HG03575 (cell line): ENCODE measurements at regions not wholly inside any gene's neighbourhood (a gene's known extent, or its start where the extent isn't known, plus 50 kb on each side); places are given as distances from the start of the nearest gene placed in this dataset.

ENCODE experiments used
- ATAC-seq: cut with Tn5 transposase; IDR thresholded peaks from one replicate; pipeline ENCODE4 v1.9.1; 2021; ENCODE audit not compliant: unreplicated experiment, insufficient number of reproducible peaks, low FRiP score; ENCODE audit errors: extremely low read depth

DNA sequence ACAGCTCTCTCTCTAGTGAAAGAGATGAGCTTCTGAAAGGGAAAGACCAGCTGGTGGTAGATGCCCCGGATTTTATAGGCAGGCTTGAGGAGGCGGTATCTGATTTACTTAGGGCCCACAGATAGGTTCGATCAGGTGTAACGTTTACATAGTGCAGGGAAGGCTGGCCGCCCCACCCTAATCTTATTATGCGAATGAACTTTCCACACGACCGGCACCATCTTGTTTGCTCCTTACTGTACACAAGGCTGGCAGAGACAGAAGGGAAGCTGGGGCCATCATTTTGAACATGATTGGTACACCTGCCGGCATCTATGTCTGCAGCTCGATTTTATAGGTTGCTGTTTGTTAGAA, 212.0 kb upstream of the JARID2 start:
- no peak for ATAC-seq

DNA sequence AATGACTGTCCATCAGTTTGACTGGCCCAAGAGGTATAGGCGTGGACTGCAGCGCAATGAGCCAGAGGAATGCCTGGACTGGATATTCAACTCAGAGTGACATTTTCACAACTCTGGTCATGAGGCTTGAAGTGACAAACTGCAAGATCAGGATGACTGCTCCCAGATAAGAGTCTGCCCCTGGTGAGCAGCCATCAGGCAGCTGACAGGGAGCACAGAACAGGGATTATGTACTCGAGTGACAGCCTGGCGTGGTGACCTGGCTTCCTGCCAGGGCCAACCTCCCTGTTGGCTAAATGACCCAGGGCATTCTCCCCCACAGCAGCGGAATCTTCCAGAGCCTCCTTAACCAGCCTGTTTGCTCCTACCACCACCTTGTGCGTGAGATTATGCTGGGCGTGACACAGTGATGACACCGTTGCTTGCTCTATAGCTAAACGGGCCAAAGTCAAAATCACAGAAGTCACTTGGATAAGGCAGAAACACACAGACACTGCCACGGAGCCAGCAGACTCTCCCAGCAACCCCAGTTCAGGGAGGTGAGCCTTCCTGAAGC, 209.1 kb upstream of the JARID2 start:
- ATAC-seq, result no peak

DNA sequence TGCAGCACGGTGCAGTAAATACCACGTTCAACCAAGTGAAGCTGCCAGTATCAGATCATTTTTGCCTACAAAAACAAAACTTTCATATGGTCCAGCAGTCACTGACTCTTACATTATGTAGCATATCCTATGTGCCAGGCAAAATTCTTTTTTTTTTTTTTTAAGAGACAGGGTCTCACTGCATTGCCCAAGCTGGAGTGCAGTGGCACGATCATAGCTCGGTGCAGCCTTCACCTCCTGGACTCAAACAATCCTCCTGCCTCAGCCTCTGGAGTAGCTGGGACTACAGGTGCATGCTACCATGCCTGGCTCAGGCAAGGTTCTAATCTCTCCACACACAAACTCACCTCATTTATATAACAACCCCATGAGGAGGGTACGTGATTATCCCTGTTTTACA, 208.6 kb upstream of the JARID2 start:
- no peak for ATAC-seq

DNA sequence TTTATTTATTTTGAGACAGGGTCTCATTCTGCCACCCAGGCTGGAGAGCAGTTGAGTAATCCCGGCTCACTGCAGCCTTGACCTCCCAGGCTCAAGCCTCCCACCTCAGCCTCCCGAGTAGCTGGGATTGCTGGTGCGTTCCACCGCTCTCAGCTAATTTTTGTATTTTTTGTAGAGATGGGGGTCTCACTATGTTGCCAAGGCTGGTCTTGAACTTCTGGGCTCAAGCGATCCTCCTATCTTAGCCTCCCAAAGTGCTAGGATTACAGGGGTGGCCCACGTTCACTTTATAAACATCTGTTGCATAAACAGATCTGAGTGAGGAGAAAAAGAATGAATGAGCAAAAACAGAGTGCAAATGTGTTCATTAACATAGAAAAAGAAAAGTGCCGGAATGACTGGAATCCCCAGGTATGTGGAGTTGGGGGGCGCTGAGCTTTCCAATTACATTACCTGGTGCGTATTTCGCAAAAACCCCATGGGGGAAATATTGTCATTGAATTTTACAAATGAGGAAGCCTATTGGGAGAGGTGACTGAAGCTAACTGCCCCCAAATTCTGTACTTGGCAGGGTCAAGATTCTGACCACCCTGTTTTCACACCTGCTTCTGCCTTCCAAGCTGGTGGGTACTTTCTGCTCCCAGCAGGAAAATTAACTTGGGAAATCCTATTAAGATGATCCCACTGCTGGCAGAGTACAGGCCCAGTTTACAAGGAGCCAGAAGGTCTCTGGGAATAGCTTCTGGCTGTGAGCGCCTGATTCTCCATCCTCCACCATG, 207.7 kb upstream of the JARID2 start:
- ATAC-seq, result no peak

DNA sequence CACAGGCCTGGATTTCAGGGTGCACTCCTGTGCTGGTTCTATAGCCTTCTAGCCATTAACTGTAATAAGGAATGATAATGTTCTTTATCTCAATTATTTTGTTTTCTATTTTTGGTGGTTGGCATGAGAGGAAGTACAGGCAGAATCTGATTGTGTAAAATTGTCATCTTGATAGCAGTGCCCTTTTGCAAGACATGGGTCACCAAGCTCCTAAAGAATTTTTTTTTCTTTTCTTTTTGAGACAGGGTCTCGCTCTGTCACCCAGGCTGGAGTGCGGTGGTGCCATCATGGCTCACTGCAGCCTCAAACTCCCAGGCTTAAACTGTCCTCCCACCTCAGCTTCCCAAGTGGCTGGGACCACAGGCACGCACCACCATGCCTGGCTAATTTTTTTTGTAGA, 206.7 kb upstream of the JARID2 start:
- no peak for ATAC-seq

DNA sequence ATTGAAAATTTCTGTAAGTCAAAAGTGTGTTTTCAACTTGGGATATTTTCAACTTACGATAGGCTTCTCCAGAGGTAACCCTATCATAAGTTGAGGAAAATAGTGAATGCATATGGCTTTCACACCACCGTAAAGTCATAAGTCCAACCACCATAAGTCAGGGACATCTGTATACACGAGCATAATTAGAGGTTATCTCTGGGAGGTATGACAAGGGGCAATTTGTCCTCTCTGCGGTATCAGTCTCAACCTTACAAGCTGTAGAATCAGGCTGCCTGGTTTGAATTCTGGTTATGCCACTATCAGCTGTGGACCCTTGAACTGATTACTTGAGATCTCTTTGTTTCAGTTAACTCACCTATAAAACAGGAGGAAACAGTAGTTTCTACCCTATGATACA, 202.9 kb upstream of the JARID2 start:
- no peak for ATAC-seq

DNA sequence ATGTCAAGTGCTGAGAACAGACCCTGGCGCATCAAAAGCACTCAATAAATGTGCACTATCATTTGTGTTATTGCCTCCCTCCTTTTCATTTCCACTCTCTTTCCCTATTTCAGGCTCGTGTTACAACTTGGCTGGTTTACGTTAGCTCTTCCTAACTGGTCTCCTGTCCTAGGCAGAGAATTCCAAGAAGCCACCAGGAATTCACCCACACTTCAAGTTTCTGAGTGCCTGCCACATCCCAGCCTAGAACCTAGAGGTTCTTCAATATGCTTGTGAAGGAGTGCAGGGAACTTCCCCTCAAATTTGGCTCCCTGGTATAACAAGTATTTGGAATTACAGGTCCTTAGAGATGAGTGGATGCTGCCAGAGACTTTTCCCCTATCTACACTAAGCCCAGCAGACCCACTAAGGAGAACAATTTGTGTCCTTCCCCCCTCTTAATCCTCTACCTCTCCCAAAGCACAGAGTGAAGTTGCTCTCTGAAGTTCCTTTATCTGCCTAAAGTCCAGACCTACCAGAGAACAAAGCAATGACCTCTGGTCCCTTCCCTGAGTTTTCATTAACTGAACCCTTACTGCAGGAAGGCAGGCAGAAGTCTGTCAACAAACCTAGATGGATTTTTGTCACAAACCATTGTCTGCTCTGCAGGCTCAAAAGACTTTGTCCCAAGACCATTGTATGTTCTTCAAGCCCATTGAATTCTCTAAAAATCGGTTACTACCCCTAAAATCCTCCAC, 201.6 kb upstream of the JARID2 start:
- no peak for ATAC-seq

DNA sequence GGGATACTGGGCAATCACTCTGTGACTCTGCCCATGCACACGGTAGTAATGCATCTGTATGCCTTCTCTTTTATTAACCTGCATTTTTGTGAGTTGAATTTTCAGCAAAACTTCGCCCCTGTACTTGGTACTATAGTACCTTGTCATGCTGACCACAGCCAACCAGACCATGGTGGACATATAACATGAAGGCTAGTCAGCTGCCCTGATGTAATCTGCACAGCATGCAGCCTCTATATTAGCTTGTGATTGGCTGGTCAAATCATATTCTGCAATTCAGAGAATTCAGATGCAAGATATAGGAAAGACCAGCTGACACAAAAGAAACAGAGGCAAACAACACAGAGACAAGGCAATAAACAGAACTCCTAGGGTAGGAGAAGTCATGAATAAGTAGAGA, 200.9 kb upstream of the JARID2 start:
- no peak for ATAC-seq

DNA sequence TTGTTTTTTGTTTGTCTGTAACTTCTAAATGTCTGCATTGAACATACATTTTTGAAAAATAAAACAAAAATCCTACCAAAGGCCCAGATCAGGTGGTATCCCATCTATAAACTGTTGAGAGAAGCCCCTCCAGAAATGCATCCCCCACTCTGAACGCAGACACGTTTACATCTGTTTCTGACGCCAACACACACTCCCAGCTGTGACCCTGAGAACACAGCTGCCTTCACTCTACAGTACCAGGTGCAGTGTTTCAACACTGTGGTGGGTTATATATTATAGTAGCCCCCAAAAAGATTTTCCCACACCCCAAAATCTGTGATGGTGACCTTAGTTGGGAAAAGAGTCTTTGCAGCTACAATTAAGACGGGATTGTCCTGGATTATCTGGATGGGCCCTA, 199.1 kb upstream of the JARID2 start:
- no peak for ATAC-seq

DNA sequence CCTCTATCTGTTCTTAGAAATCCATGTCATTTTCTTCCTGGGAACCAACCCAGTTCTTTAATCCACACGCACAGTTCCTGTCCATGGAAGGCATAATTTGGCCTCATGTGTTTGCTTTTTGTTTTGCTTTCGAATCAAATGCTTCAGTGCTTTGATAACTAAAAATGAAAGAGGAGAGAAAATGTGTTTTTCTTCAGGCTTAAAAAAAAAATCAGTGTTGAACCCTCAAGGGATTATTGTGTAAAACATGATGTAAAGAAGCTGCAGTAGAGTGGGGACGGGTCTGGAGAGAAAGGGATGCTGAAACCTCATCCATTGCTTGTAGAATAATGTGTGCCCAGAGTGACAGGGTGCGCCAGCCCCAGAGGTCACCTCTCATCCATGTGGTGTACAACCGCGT, 197.5 kb upstream of the JARID2 start:
- no peak for ATAC-seq

DNA sequence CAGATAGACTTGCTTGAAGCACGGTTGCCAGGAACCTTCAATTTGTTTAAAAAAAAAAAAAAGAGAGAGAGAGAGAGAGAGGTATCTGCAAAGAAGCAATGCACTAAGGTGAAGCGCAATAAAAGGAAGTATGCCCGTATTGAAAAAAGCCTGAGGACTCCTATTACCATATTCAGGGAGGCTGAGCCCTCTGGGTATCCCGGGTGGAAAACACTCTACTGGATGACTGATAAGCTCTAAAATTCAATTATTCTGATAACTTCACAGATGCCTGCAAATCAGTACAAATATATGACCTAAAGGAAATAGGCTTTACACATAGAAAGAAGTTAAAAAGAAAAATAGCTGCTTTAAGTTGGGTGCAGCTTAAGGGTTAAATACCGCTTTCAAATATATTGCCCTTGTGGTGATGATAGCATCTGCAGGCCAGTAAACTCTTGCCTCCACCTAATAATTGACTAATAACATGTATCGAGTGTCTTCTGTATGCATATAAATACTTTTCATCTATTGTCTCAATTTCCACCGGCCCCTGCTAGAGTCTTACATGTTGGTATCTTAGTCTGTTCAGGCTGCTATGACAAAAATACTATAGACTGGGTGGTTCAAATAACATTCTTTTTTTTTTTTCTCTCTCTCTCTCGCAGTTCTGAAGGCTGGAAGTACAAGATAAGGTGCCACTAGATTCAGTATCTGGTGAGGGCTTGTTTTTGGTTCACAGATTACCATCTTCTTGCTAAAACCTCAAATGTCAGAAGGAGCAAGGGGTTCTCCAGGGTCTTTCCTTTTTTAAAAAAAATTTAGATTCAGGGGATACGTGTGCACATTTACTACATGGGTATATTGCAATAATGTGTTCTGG, 187.4 kb upstream of the JARID2 start:
- no peak for ATAC-seq

DNA sequence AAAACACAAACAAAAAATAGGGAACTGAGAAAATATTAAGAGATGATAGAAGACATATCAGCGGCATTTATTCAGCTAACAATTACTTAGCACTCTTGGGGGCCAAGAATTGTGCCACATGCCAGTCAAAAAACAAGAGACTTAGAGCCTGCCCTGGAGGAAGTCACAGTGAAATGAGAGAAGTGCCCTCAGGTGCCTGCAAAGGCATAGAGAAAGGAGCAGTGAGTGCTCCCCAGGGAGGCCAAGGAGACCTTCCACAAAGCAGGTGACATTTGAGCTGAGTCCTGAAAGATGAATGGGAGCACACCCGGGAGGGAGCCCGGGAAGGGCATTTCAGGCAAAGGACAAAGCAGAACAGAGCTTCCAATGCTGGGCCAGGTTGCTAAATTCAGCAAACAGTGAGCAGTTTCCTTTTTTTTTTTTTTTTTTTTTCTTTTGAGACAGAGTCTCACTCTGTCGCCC, 184.7 kb upstream of the JARID2 start:
- ATAC-seq, result no peak

DNA sequence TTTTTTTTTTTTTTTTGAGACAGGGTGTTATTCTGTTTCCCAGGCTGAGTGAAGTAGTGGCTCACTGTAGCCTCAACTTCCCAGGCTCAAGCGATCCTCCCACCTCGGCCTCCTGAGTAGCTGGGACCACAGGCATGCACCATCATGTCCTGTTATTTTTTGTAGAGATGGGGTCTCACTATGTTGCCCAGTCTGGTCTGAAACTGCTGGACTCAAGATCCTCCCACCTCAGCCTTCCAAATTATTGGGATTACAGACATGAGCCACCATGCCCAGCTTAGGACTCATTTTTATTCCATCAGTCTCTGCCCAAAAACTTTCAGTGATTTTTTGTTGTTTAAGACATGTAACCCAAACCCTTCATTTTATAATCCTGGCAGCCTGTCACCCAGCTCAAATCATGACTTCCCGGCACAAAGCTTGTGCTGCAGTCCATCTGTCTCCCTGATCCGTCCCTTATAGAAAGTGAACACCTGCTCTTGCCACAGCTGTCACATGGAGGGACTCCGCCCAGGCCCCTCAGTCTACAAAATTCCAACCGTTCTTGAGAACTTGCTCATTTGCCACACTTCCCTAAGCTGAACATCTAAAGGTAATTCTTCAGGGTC, 183.9 kb upstream of the JARID2 start:
- ATAC-seq, result no peak

DNA sequence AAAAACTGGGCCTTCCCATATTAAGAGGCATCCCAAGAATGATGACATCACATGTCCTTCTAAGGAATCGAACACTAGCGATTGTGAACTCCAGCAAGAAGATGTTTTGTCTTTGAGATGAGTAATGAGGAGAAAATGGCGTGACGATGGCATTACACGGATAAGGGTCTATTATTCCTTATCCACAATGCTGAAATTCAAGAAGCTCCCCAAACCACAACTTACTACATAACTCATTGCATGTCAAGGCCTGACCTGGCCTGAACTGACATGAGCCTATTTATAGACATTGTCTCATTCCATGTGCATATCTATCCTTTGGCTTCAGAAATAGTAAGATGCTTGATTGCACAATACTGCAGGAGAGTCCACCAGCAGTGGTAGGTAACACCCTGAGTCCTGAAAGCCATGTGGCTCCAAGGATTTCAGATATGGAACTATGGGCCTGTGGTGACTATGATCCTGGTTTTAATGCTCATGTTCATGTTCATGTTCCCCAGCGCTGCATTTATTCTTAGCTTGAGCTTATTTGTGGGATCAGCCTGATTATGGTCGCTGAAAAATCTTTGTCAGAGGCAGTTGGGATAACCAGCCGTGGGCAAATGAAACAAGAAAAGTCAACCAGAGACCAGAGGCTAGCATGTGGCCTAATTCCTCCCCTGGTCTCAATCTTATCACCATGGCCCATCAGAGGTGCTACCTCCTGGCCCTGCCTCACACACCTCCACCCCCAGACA, 183.2 kb upstream of the JARID2 start:
- no peak for ATAC-seq

DNA sequence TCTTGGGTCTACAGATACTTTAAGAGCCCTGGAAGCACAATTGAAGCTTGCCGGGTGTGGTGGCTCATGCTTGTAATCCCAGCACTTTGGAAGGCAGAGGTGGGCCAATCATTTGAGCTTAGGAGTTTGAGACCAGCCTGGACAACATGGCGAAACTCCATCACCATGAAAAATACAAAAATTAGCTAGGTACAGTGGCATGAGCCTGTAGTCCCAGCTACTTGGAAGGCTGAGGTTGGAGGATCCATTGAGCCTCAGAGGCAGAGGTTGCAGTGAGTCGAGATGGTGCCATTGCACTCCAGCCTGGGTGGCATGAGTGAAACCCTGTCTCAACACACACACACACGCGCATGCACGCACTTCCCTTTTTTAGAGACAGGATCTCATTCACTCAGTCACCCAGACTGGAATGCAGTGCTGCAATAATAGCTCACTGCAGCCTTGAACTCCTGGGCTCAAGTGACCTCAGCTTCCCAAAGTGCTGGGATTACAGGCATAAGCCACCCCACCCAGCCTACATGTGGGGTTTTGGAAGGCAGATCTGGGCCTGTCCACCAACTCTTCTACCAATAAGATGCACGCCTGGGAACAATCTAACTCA, 182.5 kb upstream of the JARID2 start:
- no peak for ATAC-seq

DNA sequence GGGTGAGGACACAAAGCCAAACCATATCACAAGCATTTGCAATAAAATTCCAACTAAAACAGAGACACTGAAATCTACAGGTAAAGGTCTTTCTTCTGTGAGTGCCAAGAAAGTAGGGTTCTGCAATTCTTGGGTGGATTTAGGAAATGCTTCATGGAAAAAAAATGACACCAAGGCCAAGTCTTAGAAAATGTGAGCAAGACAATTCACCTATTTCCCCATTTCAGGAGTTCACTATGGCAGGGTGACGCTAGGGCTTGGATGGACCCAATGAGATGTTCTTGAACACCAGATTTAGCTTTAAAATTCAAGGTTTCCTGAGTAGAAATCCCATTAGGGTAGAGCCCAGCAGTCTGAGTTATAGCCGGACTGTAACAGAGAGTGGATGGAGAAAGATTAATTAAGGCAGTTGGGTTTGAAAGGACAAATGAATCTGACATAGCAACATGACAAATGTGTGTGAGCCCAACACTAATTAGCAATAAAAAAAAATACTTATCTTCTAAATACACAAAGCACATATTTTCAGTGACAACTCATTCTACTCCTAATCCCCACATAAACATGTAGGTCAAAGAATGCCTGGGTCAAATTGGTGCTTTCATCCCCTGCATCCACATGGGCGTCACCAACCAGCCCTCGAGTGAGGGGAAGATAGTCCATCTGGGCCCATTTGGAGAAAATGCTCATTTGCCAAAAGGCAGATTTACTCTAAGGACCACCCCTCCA, 180.4 kb upstream of the JARID2 start:
- ATAC-seq, result no peak

DNA sequence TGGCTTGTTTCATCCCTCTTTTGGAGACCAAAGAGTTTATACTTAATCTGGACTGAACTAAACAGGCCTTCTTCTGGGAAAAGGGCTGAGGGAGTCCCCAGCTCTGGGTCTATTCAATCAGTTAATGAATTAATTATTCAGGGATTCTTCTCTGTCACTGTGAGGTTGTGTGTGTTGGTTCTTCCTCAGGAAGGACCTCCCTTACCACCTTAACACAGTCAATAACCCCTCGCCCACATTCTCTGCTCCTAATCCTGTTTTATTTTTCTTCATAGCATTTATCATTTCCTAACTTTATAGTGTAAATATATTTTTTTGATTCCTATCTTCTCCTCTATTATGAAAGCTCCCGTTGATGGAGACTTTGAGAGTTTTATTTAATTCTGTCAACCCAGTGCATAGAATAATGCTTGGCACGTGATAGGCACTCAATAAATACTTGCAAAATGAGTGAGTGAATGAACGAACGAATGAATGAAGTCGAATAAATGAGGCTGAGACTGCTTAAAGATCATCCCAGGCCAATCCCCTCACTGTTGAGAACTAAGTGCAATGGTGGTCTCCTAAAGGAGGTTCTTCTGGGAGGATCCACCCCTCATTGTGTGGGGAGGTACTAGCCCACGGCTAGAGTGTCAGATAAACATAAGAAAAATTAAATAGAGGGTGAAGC, 179.6 kb upstream of the JARID2 start:
- no peak for ATAC-seq
